GM21447 (cell line): ENCODE measurements at regions not wholly inside any gene's neighbourhood (a gene's known extent, or its start where the extent isn't known, plus 50 kb on each side); places are given as distances from the start of the nearest gene placed in this dataset.

ENCODE experiments used
- ATAC-seq: cut with Tn5 transposase; IDR thresholded peaks from one replicate; pipeline ENCODE4 v1.9.1; 2021; ENCODE audit not compliant: unreplicated experiment

DNA sequence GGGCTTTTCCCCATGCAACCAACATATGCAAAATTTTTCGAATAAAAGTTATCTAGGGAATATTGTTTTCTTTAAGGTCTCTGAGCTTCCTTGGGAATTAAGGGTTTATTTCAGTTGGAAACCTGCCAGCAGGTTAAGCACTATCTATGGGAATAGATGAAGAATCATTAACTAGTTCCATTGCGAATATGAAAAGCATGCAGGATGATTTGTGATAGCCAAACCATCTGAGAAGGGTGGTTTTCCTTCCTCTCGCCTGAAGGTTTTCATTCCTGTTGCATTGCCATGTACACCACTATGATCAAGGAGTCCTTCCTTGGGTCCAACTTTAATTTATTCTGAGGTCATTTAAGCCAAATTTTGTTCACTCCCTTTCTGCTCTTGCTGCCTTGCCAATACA lies 184.9 kb downstream of the NR2F2 start:
- no peak for ATAC-seq

DNA sequence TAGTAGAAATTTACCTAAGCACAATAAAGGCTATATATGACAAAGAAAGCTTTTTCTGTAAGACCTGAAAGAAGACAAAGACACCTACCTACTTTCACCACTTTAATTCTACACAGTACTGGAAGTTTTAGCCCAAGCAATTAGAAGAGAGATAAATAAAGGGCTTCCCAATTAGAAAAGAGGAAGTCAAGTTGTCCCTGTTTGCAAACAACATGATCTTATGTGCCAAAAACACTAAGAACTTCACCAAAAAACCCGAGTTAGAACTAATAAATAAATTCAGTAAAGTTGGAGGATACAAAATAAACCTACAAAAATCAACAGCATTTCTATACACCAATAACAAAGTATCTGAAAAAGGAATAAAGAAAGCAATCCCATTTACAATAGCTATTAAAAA lies 190.9 kb downstream of the NR2F2 start:
- no peak for ATAC-seq

DNA sequence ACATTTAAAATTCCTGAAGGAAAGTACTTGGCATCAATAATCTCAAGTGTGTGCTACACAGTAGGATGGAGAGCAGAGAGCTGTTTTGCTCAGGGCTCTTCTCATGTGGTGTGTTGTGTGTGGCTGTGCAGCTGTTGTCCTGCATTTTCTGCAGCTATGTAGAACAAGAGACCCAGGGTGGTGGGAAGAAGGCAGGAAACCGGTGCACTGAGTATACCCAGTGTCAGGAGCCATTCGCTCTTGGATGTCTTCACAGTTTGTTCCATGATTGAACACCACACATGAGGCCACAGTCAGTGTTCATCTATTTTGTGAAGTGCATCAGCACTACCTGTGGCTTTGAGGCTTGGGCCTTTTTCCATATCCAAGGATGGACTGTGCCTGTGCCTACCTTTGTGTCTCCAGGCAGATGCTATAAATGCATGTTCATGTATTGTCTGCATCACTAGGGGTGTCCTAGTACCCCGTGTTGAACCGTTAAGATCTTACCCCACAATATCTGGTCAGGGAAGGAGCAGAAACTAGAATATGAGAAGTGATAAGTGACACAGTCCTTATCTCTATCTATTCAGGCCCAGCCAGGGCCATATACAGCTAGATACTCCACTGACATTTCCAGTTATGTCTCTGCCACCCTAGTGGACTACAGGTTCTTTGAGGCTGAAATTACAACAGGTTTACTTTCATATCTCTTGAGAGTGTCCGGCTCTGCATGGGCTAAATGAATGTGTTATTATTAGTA lies 194.3 kb downstream of the NR2F2 start:
- no peak for ATAC-seq

DNA sequence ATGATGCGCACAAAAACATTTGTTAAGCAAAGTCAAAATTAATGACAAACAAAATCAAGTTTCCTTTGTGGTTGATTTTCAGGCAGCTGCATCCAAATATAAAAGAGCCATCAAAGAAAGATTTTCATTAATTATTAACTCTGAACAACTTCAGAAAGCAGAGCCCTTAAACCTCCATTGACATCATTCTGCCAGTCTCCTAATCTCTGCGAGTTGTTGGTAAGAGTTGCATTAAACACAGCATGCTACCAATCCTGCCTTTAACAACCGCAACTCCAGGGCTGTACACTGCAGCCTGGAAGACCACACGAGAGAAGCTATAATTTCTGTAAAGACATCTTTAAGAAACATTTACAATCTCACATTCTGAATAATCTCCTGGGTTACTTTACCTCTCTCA lies 204.6 kb downstream of the NR2F2 start:
- no peak for ATAC-seq

DNA sequence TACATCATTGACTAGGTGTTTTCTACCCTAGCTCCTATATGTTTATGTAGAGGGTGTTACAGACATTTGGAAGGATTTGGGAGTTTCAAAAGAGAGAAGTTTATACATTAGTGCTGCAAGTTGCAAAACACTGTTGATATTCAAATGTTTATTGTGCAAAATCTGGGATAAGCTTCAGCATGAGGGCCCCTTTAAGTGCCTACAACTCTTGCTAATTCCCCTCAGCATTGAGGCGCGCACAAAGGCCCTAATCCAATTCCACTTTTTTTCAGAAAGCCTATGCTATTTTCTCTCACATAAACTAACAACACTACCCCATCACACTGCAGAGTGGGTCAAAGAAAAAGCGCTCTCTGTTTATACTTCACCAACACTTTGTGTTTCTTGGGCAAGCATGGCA lies 208.0 kb downstream of the NR2F2 start:
- ATAC-seq: no peak

DNA sequence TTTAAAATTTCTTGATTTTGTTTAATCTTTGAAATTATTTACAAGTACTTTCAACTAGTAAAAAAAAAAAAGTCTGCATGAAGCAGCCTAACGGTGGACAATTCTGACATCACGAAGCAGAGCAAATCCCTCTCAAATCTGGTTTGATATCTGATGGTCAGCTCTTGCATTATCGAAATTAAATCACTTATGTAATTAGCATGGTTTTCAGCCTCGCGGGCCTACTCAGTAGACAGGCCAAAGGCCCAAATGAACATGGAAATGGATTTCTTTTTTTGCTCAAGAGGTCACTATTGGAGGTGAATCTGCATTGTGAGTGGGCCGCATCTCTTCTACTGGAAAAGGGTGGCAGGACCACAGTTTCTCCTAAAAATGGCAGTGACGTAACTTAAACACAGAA lies 209.8 kb downstream of the NR2F2 start:
- ATAC-seq: no peak

DNA sequence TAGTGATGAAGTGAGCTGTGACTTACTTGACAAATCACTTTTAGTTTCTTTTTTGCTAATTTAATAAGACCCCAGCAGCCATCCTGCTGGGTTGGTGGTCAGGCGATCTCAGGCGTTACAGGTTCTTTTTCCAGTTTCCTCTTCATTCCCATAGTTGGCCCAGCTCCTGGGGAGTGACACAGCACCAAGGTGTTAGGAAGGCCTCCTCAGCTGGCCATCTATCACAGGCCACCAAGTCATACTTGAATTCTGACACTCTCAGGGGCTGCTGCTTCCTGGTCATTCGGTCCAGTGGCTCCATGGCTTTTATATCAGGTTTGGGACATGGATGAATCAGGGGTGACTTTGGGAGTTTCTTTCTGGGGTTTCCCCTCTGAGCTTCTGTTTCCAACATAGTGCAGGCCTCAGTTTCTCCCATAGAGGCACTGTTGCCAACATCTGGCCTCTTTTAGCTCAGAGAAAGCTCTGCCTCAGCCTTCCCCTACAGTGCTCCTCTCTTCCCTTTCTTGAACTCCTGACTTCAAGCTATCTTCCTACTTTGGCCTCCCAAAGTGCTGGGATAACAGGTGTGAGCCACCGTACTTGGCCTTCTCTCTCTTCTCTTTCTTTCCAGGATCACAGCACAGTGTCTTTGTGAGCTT lies 211.8 kb downstream of the NR2F2 start:
- ATAC-seq: no peak

DNA sequence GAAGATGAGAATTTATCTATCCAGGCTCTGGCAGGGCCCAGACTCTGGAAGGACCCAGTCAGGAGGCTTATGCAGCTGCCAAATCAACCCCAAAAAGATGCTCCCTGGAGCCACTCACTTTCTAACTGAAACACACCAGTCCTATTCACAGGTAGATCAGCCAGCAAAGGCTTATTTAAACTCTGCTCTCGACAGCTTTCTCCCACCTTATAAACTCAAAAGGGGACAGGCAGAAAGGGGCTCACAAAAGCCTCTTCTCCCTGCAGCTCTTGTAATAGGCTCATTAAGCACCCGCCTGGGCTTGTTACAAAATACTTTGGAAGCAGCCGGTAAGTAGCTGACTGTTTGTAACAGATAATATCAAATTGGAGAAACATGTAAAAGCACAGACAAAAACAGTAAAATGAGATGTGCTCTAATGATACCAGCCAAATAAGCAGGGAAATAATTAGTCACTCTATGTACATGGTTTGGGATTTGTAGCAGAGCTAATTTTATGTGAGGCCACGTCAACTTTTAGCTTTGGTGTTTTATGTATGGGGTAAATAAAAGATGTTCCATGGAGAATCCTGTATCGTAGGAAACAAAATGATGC lies 213.8 kb downstream of the NR2F2 start:
- ATAC-seq: no peak

DNA sequence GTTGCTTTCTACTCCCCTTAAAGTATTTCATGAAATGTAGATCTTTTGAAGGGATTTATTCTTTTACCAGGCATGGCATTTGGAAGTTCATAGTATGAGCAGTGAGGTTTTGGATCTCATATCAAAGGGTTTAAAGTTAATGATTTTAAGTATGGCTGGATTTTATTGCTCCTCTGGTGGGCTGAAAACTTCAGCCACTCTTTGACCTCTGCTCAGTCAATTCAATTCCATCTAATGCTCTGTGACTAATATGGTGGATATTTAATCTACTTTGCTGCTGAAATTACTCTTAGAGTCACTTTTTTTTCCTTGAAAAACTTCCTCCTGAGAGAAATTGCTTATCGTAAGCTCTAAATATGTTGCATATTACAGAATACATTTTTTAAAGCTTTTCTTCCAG lies 218.6 kb downstream of the NR2F2 start:
- no peak for ATAC-seq

DNA sequence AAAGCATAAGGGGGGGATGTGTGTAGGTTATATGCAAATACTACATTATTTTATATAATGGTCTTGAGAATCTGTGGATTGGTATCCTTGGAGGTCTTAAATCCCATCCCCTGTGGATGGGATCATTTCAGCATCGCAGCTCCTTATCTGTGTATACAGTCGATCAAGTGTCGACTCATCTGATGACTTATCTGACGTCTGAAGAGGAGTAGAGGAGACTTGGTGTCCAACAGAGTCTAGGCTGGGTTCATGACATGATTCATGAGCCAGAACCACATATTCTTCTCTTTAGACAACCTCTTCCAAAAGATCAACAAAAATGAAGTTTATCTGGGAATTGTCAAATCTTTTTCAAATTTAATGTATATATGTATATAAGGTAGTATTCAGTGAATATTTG lies 220.7 kb downstream of the NR2F2 start:
- no peak for ATAC-seq

DNA sequence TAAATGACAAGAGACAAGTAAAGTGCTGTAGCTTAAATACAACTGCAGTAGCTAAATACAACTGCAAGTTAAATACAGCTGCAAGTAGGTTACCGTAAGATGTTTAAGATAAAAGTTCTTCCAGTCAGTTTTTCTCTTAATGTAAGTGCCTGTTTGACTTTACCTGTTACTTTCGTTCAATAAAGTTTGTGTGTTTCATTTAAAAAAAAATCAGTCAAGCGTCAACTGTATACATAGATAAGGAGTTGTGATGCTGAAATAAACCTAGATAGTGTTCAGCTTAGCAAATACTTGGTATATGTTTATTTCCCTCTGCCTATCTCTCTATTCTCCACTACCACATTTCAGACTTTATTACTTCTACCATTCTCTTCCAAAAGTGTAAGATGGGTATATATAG lies 221.2 kb downstream of the NR2F2 start:
- ATAC-seq: no peak

DNA sequence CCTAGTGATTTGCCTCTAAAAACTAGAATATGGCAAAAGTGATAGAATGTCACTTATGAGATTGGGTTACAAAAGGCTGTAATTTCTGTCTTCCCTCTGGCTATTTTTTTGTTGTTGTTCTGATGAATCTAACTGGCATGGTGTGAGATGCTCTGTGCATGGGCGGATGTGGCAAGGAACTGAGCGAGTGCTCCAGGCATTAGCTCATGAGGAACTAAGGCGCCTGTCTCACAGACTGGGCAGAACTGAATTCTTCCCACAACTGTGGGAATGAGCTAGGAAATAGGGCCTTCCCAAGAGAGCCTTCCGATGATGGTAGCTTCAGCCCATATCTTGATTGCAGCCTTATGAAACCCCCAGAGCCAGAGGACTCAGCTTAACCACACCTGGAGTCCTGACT lies 222.5 kb downstream of the NR2F2 start:
- no peak for ATAC-seq

DNA sequence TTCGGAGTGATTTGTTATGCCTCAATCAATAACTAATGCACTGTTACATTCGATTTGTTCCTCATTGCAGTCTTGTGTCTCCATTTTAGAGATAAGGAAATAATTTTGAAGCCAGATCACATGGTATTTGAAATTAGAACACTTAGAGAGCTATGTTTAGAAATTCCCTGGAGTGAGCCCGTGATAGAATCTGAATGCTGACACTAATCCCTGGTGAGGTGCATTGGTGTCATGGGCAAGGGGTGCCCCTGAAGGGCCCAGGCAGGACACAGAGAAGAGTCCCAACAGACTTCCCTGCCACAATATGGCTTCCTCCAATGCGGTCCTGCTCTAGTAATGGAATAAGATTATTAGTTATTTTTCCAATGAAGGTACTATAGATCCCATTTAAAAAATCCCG lies 223.0 kb downstream of the NR2F2 start:
- ATAC-seq: no peak

DNA sequence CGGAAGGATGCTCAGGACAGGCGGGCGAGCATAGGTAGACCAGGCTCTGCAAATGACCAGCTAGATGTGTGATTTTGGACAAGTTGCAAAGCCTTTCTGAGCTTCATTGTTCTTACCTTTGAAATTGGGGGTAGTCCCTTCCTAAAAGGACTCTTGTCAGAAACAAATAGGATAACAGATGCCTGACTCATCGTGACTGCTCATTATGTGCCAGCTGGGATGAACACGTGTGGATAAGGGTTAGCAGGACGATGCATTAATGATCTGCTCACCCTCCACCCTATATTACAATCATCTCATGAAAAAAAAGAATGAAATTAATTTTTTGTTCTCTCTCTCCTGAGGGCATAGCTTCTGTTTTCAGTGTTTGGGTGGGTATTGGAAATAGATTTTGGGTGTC lies 223.4 kb downstream of the NR2F2 start:
- ATAC-seq: no peak

DNA sequence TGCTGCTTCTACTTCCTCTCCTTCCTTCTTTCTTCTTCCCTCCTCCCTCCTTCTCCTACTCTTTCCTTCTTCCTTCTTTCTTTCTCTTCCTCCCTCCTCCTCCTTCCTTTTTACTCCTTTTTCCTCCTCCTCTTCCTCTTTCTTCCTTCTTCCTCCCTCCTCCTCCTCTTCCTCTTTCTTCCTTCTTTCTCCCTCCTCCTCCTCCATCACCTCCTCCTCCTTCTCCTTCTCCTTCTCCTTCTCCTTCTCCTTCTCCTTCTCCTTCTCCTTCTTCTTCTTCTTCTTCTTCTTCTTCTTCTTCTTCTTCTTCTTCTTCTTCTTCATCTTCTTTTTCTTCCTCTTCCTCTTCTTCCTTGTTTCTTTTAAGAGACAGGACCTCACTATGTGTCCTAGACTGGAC lies 224.0 kb downstream of the NR2F2 start:
- no peak for ATAC-seq

DNA sequence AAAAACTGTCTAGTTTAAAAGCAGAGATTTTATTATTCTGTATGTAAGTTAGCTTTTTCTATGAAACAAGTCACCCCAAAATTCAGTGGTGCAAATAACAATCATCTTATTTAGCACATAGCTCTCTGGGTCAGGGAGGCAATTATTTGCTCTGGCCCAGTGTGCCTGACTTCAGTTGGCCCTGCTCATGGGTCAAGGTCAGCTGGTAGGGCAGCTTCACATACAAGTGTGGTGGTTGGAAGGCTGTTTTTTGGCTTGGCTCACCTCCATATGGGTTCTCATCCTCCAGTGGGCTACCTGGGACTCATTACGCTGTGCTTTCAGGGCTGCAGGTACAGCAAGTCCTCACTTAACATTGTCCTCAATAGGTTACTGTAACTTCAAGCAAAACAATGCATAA lies 228.6 kb downstream of the NR2F2 start:
- no peak for ATAC-seq

DNA sequence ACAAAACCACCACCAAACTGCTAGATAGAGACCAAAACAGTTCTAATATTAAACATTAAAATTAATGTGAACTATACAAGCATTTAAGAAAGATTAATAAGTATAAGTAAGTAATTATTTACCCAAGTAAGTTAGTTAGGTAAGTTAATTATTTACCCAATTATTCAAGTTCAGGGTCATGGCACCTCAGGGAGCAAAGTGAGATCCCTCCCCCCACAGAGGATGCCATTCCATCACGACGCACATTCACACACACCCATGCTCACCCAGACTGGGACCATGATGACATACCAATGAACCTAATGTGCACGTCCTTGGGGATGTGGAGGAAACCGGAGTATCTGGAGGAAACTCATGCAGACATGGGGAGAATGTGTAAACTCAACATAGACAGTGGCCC lies 229.1 kb downstream of the NR2F2 start:
- ATAC-seq: no peak

DNA sequence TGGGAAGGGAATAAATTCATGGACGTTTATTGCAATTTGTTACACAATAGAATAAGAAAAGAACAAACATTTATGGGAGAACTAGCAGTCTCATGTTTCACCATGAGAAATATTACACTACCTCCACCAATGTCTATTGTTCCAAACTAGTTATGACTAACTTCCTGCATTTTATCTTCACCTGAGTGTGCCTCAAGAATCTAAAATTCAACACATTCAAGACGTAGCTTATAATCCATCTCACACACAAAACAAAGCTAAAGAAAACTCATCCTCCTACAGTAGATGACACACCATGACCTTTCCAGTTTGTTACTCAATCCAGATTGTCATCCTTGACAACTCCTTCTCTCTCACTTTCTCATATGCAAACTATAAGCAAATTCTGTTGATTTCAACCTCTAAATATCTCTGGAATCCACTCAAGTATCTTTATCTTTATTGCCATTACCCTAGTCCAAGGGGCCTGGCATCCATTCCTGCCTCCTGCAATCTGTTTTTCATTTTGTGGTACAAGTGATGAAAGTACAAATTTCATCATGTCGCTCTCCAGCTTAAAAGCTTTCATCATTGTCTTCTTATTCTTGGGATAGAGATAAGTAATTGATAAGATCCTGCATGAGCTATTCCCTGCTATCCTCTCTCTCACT lies 229.9 kb downstream of the NR2F2 start:
- no peak for ATAC-seq

DNA sequence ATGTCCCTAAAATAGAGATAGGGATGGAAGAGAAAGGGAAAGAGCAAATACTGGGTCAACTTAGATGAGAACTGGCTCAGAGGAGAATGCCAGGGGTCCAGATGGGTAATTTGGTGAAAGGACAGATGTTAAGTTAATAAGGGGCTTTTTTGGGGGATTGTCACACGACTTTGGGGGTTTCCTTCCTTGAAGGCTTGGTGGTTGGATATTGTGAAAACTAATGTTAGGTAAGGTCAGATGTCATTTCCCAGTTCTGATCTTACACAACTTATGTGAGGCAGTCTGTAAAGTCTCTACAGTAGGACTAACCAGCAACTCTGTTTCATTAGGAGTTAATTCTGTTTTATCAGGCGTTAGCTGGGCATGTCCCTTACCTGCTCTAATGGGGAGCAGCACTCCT lies 231.1 kb downstream of the NR2F2 start:
- no peak for ATAC-seq

DNA sequence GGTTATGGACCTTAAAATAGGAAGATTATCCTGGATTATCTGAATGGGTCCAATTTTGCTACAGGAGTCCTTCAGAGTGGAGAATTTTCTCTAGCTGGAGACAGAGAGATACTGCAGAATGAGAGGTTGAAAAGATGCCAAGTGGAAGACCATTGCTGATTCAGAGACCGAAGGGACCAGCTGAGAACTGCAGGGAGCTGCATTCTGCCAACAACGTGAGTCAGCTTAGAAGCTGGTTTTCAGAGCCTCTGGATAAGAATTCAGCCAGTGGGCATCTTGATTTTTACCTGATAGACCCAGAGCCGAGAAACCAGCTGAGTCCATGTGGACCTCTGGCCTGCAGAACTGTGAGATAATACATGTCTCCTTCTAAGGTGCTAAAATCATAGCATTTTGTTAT lies 234.0 kb downstream of the NR2F2 start:
- ATAC-seq: no peak

DNA sequence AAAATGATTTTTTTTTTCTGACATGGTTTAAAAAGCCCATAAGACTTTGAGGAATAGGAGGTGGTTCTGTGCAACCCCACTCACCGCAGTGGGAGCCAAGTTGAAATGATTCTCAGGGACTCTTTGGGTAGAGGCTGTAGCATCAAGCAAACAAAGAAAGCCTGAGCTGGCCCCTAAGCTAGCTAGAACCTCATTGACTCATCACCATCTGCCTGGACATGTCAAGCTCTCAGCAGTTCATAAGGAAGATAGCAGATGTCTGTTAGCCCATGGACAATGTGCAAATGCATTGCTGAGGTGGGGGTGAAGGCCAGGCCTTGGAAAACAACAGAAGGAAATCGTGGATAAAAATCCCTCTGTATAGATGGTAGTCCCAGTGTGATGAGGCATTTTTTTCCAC lies 234.8 kb downstream of the NR2F2 start:
- no peak for ATAC-seq

DNA sequence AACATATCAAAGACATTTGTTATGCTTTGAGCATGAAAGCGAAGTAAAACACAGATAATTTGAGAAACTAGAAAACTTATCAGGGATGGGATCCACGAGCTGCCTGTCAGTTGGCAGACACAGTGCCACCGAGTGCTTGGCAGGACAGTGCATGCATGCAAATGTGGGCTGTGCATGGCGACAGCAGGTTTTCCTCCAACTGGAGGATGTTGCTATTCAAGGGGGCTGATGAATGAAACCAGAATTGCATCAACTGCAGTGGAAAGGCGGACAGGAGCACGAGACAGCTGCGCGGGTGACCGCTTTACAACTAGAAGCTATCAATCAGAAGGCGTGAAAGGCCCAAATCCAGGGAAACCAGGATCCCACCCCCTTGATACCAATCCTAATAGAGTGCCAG lies 244.3 kb downstream of the NR2F2 start:
- ATAC-seq: no peak
